AG04450 (cell line): ENCODE measurements at regions not wholly inside any gene's neighbourhood (a gene's known extent, or its start where the extent isn't known, plus 50 kb on each side); places are given as distances from the start of the nearest gene placed in this dataset.
"Not testable (repeated sequence)": the region's sequence is repeated elsewhere in the genome, so short reads cannot be mapped to it uniquely, and the experiment has no call there.

Experiments used
- CTCF ChIA-PET: fragments of 300-600, 350-600 bp; formaldehyde crosslinking; extraction: SDS; loops from one replicate; lab custom pipeline; 2022; ENCODE audit warnings: antibody characterized with exemption, inconsistent platforms; lab: Charles Lee
- POLR2A ChIA-PET: fragments of 350-600 bp; formaldehyde crosslinking; extraction: SDS; loops from one replicate; lab custom pipeline; 2021; ENCODE audit warnings: antibody characterized with exemption, inconsistent platforms; lab: Yijun Ruan, JAX
- DNase-seq: peaks from one replicate; pipeline ENCODE4 v3.0.0-alpha.2; 2011; ENCODE audit warnings: low read depth, low spot score
- H3K27ac ChIP-seq: one replicate; pipeline ENCODE4 v1.5.1; 2012; ENCODE audit warnings: low read depth, low read length, control low read depth
- H3K27me3 ChIP-seq: one replicate; pipeline ENCODE4 v1.6.0; 2012; ENCODE audit warnings: low read length; ENCODE audit not compliant: control insufficient read depth, insufficient read depth
- H3K4me3 ChIP-seq: 2 replicates; pipeline ENCODE4 v1.5.1; 2011; ENCODE audit warnings: mild to moderate bottlenecking, low read depth, low read length, control low read depth
- H3K9me3 ChIP-seq: 2 replicates; pipeline ENCODE4 v1.5.1; 2012; ENCODE audit warnings: low read length; ENCODE audit not compliant: control insufficient read depth, insufficient read depth
- CTCF ChIP-seq: IDR thresholded peaks from 2 replicates; pipeline ENCODE4 v1.5.1; 2011; ENCODE audit warnings: low read depth, low read length, control low read depth, inconsistent platforms

DNA sequence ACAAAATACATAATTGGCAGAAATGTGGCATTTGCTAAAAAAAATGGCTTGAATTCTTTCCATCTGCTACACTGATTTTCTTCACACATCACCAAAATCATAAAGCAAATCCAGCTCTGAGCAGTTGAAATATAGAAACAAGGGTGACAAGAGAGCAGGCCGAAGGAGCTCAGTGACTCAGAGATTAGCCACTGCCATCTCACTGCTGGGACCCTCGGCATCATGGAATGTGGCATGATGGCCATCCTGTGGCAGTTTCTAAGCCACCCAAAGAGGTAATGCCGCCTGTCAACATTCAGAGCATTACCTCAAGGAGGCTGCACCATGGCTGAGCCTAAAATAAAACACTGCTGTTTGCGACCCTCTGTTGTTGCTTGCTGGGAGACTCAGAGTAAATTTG is 80.5 kb upstream of the OSBPL11 start:
- no peak for DNase-seq
- Histone ChIP-seq H3K27me3 (peaks cover 3% of the 10 kb centered on the region), H3K27ac (no peak overlapping the region), H3K4me3 (no peak overlapping the region), H3K9me3 (peaks cover 3% of the 10 kb centered on the region; the same call in 1 of the 2 replicates)
- TF ChIP-seq CTCF: no peak
- POLR2A ChIA-PET: no interaction called here
- CTCF ChIA-PET: no interaction called here

- DNase-seq: no peak
- TF ChIP-seq CTCF: no peak
- POLR2A ChIA-PET: no interaction called here
- peaks cover 3% of the 10 kb centered on the region for H3K27me3 ChIP-seq
- no peak overlapping the region for H3K27ac ChIP-seq
- no peaks in the 10 kb centered on the region for H3K9me3 ChIP-seq
- H3K4me3 ChIP-seq: no peak overlapping the region
- CTCF ChIA-PET: no interaction called here
These were observed 84.0 kb upstream of the OSBPL11 start for GRCh38 chr3:125679258-125679657.

DNA sequence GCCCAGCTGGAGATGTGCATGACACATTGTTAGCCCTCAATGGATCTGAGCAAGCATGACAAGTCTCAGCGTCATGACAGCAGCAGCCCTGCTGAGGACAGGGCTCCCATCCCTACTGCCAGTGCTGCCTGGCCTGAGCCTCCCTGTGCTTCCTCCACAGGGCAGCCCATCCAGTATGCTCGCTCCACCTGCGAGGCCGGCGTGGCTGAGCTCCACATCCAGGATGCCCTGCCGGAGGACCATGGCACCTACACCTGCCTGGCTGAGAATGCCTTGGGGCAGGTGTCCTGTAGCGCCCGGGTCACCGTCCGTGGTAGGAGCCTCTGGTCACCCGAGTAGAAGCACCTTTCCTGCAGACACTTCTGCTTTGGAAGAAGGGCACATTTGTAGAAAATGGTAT is 85.8 kb upstream of the OSBPL11 start:
- no peaks in the 10 kb centered on the region for H3K9me3 ChIP-seq
- no peak for DNase-seq
- no peak overlapping the region for H3K27ac ChIP-seq
- CTCF ChIA-PET: no interaction called here
- H3K27me3 ChIP-seq: peaks cover 3% of the 10 kb centered on the region
- H3K4me3 ChIP-seq: no peak overlapping the region
- POLR2A ChIA-PET: no interaction called here
- TF ChIP-seq CTCF: no peak

- DNase-seq, H3K27ac ChIP-seq, CTCF ChIA-PET, H3K27me3 ChIP-seq, H3K4me3 ChIP-seq, H3K9me3 ChIP-seq, POLR2A ChIA-PET: not testable (repeated sequence)
These were observed 86.6 kb upstream of the OSBPL11 start for GRCh38 chr3:125681906-125682305.

DNA sequence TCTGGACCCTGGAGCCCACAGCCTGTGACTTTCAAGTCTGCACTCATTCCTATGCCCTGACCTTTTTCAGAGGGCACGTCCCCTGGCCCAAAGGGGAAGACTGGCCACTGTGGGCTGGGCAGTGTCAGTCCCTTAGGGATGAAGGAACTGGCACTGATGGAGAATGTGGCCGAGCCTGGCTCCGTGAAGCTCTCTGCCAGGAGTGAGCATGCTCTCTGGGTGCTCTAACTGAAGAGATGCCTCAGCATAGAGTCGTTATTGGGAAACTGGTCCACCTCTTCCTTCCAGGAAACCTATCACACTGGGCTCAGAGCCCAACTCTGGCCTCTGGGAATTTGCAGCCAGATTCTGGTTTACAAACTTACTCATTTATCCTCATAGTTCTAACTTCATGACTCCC is 87.3 kb upstream of the OSBPL11 start:
- POLR2A ChIA-PET, H3K27me3 ChIP-seq, H3K4me3 ChIP-seq, H3K27ac ChIP-seq, H3K9me3 ChIP-seq, DNase-seq: not testable (repeated sequence)
- CTCF ChIA-PET: interaction anchor here (0.7 kb wide), 1 partner anchor 1022 kb away, joined by 11 read pairs; no protein-coding TSS in a partner anchor

- H3K27ac ChIP-seq: no peak overlapping the region
- no peak for DNase-seq
- POLR2A ChIA-PET: no interaction called here
These were observed 88.0 kb upstream of the OSBPL11 start for GRCh38 chr3:125683067-125683829.

More at GRCh38 chr3:125683067-125683829, 88.0 kb upstream of the OSBPL11 start:
- H3K9me3 ChIP-seq: no peaks in the 10 kb centered on the region
- TF ChIP-seq CTCF: no peak
- H3K27me3 ChIP-seq: no peaks in the 10 kb centered on the region
- no peak overlapping the region for H3K4me3 ChIP-seq
- CTCF ChIA-PET: interaction anchor here (0.7 kb wide), 1 partner anchor 1023 kb away, joined by 11 read pairs; no protein-coding TSS in a partner anchor
